ENCODE measurements at regions not wholly inside any gene's neighbourhood (a gene's known extent, or its start where the extent isn't known, plus 50 kb on each side); places are given as distances from the start of the nearest gene placed in this dataset.

DNA sequence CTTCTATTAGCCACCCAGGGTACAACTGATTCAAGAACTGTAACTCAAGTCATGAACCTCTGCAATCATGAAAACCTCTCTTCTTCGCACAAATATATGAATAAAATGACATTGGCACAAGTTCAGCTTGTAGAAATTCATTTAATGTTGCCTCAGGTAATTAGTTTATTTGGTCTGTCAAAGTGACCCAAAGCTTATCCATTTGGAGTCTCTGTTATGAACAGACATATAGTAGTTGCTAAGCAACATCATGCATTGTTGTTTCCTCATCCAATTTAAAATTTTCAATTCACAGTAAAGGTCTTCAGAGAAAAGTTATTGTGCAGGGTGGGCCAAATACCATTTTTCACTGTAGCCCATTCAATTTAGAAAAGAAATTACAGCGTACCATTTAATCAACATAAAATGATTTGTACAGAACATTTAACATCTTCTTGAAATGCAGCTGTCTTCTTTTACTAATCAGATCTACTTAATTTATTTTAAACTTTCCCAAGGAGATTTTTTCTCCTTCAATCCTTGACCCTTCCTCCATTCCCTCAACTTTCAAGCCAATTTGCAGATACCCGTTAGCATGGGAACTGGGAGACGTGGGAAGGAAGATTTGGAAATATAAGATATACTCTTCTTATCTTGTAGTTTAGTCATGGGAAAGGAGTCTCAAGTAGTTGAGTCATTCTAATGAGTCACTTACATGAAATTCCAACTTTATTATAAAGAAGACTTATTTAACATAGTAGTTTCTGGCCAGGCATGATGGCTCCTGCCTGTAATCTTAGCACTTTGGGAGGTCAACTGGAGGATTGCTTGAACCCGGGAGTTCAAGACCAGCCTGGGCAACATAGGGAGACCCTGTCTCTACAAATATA lies 231.3 kb downstream of the ATPSCKMT start:
- FAIRE-seq (peak; percentile 99), DNase-seq (ENCODE audit: low spot score) (peak; percentile 98)

DNA sequence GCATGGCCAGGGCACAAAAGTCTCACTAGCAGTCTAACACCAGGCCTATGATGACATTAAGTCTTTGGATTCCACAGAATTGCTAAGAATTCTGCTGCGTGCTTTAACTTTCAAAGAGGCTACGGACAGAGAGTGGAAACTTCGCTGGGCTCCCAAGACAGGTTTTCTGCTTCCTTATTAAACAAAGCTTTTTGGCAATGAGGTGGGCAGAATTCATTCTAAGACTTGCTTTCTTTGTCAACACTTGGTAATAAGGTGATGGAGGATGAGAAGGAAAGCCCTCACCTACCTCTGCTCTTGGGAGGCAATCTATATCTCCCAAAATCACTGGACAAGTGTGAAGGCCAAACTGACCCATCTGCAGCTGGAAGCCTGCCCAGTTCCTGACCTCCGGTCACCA lies 231.9 kb downstream of the ATPSCKMT start:
- DNase-seq (ENCODE audit: low spot score) (no peak), FAIRE-seq (no peak)

DNA sequence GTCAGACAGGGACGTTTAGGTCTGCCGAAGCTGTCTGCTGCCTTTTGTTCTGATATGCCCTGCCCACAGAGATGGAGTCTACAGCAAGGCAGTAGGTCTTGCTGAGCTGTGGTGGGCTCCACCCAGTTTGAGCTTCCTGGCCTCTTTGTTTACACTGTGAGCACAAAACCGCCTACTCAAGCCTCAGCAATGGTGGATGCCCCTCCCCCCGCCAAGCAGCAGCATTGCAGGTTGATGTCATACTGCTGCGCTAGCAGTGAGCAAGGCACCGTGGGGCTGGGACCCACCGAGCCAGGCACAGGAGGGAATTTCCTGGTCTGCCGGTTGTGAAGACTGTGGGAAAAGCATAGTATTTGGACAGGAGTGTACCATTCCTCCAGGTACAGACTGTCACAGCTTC lies 233.1 kb downstream of the ATPSCKMT start:
- FAIRE-seq = peak; percentile 66
- peak; percentile 89 for DNase-seq (ENCODE audit: low spot score)

DNA sequence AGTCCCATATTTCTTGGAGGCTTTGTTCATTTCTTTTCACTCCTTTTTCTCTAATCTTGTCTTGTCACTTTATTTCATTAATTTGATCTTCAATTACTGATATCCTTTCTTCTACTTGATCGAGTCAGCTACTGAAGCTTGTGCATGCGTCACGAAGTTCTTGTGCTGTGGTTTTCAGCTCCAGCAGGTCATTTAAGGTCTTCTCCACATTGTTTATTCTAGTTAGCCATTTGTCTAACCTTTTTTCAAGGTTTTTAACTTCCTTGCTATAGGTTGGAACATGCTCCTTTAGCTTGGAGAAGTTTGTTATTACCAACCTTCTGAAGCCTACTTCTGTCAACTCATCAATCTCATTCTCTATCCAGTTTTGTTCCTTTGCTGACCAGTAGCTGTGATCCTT lies 234.0 kb downstream of the ATPSCKMT start:
- DNase-seq (ENCODE audit: low spot score) (peak; percentile 80), FAIRE-seq (peak; percentile 99)

DNA sequence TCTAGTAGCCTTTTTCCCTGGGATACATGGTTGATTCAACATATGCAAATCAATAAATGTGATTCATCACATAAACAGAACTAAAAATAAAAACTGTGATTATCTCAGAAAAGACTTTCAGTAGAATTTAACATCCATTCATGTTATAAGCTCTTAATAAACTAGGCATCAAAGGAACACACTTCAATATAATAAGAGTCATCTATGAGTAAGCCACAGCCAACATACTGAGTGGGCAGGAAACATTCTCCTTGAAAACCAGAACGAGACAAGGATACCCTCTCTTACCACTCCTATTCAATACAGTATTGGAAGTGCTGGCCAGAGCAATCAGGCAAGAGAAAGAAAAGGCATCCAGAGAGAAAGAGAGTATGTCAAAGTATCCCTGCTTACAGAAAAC lies 239.9 kb downstream of the ATPSCKMT start:
- peak; percentile 78 for FAIRE-seq
- no peak for DNase-seq (ENCODE audit: low spot score)

- no peak for DNase-seq (ENCODE audit: low spot score)
- no peak for FAIRE-seq
These were observed 262.6 kb downstream of the ATPSCKMT start for GRCh38 chr5:9987101-9987500.

DNA sequence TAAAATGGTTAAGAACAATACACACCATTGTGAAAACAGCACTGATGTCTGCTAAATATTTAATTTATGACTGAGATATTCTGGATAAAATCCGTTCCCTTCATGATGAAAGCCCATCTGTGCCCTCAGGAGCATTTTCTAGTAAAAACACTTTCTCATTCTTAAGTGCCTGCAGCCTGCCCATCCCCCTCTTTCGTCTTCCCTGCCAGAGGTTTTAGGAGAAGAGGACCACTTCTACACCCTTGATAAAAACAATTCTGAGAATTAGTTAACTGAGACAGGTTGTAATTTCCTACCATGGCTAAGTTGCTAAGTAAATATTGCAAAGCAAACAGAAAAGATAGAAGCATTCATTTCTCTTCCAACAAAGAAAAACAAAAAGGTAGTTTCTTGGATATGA lies 272.6 kb downstream of the ATPSCKMT start:
- FAIRE-seq (no peak), DNase-seq (ENCODE audit: low spot score) (no peak)

DNA sequence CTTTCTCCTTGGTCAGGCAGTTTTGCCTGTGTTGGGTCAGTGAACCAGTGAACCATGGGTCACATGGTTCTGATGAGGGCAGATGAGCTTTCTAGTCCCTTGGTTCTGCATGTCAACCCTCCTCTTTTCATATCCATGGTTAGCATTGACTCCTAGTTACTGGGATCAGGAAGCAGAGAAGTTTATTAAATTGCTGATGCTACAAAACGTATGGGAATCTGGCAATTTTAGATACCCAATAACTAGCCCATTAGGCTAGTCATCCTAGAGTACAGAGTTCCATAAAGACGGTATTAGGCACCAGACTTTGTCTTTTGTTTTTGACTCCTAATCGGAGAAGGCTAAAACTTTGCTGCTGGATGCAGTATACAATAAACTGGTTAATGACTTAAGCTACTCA lies 273.1 kb downstream of the ATPSCKMT start:
- DNase-seq (ENCODE audit: low spot score) = no peak
- FAIRE-seq = no peak

- FAIRE-seq (no peak), DNase-seq (ENCODE audit: low spot score) (no peak)
These were observed 277.6 kb downstream of the ATPSCKMT start for GRCh38 chr5:9972059-9972458.

- no peak for DNase-seq (ENCODE audit: low spot score)
- FAIRE-seq = no peak
These were observed 278.4 kb downstream of the ATPSCKMT start for GRCh38 chr5:9971301-9971700.

GRCh38 chr5:9958914-9959313 lies 290.8 kb downstream of the ATPSCKMT start:
- FAIRE-seq = no peak
- DNase-seq (ENCODE audit: low spot score) = no peak

GRCh38 chr5:9957214-9957613 lies 292.5 kb downstream of the ATPSCKMT start:
- no peak for DNase-seq (ENCODE audit: low spot score)
- no peak for FAIRE-seq

DNA sequence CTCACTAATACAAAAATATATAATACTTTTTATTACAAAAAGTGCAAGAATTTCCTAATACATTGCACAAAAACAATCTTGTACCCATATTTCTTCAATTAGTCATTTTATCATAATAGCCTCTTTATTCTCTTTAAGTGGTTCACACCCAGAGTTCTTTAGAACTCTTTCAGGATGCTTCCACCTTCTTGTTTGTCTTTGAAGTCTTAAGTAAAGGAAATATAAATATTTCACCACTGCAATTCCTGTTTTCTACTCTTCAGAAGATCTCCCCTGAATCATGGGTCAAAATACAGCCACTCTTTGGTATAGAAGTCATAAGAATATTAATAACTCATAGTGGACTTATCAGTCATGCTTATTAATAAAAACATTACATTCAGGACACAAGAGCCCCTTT lies 293.0 kb downstream of the ATPSCKMT start:
- DNase-seq (ENCODE audit: low spot score) (no peak), FAIRE-seq (no peak)

DNA sequence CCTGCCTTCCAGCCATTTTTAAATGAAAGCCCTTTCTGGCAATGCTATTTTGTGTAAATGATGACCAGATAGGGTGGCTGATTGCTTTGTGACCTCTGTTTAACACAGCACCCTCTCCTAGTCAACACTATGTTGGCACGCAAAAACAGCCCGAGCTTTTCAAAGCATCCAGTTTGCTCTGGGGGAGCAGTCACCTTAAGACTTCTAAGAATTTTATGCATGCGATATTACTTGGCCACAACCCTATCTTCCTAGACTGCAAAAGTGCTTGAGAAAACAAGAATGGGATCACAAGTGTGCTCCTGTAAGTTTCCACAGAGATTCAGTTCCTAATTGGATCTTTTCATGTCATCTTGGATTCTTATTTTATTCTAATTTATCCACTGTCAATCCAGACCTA lies 294.1 kb downstream of the ATPSCKMT start:
- DNase-seq (ENCODE audit: low spot score) (no peak), FAIRE-seq (no peak)

DNA sequence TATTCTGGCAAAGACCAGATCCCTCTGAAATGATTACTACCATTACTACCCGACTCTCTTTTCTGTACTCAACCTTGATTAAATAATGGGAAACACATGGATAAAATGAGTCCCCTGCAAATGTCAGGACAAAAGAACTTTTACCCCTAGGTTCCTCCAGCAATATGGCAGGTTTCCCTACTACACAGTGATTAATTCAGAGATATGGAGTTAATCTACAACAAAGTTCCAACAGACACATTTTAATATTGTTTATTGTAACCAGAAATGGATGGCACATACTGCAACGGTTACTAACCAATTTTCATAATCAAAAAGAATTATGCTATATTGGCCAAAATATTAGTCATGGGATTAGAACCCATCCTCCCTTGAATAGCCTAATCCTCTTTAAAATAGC lies 294.8 kb downstream of the ATPSCKMT start:
- DNase-seq (ENCODE audit: low spot score) (no peak), FAIRE-seq (no peak)

GRCh38 chr5:9953691-9954090 lies 296.0 kb downstream of the ATPSCKMT start:
- FAIRE-seq = no peak
- DNase-seq (ENCODE audit: low spot score) = no peak

DNA sequence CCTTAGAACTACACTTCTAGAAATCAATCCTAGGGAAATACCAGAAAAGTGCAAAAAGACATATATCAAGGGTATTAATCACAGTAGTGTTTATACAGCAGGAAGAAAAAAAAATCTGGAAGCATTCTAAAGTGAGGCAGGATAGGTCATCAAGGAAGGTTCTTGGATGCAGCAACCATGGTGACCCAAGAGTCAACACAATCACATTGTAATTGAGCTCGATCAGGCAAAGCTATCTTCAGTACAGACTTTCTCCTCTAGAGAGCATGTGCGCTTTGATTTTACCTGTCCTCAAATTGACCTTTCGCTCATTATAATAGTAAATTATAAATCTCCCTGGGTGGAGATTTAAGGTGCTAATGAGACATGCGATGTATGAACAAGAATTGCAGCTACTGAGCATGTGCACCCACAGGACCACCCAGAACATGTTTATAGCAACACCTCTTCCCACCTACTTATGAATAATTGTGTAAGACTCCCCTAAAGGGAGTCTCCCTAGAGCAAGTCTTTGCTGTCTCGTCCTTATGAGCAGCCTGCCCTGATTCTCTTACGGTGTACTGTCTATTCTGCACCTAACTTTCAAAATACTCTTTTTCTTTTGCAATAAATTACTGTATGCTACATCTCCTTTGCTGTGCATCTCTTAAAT lies 297.7 kb downstream of the ATPSCKMT start:
- no peak for FAIRE-seq
- no peak for DNase-seq (ENCODE audit: low spot score)

GRCh38 chr5:9947944-9948343 lies 301.7 kb downstream of the ATPSCKMT start:
- no peak for FAIRE-seq

GRCh38 chr5:9947225-9947714 lies 302.4 kb downstream of the ATPSCKMT start:
- peak; percentile 95 for FAIRE-seq
- DNase-seq (ENCODE audit: low spot score) = peak; percentile 70

More at GRCh38 chr5:9947944-9948343, 301.7 kb downstream of the ATPSCKMT start:
- no peak for DNase-seq (ENCODE audit: low spot score)

- FAIRE-seq (no peak), DNase-seq (ENCODE audit: low spot score) (peak; percentile 68)
These were observed 302.6 kb upstream of the TAS2R1 start for GRCh38 chr5:9932770-9933169.

DNA sequence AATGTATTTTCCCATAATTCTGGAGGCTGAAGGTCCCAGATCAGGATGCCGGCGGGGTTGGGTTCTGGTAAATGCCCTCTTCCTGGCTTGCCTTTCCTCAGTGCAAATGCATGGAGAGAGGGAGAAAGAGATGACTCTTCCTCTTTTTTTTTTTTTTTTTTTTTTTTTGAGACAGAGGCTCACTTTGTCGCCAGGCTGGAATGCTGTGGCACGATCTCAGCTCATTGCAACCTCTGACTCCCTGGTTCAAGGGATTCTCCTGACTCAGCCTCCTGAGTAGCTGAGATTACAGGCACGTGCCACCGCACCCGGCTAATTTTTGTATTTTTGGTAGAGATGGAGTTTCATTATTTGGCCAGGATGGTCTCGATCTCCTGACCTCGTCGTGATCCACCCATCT lies 300.0 kb upstream of the TAS2R1 start:
- DNase-seq (ENCODE audit: low spot score) (peak; percentile 53), FAIRE-seq (peak; percentile 63)

GRCh38 chr5:9928326-9928725 lies 298.2 kb upstream of the TAS2R1 start:
- DNase-seq (ENCODE audit: low spot score) (no peak), FAIRE-seq (no peak)
